Peyer's patch (tissue), 4 donors: ENCODE measurements at regions not wholly inside any gene's neighbourhood (a gene's known extent, or its start where the extent isn't known, plus 50 kb on each side); places are given as distances from the start of the nearest gene placed in this dataset.

Experiments
- POLR2A ChIP-seq, 2 donors: fragments of 450-650 bp; IDR thresholded peaks; one replicate each; pipeline ENCODE4 v1.5.1; 2017; ENCODE audit warnings: antibody characterized with exemption in 2 of 2, mild to moderate bottlenecking in 2 of 2, moderate library complexity in 2 of 2
- TF ChIP-seq, protein P1 (sequence below), 6 experiments: fragments of 450-650 bp in 4 of 6; fragments of 200-600 bp in 2 of 6; sonication (generic) in 1 of 6; IDR thresholded peaks; one replicate each; pipeline ENCODE4 v1.5.1; 2017 to 2019; ENCODE audit warnings: antibody characterized with exemption in 6 of 6, mild to moderate bottlenecking in 3 of 6, moderate library complexity in 1 of 6

DNA sequence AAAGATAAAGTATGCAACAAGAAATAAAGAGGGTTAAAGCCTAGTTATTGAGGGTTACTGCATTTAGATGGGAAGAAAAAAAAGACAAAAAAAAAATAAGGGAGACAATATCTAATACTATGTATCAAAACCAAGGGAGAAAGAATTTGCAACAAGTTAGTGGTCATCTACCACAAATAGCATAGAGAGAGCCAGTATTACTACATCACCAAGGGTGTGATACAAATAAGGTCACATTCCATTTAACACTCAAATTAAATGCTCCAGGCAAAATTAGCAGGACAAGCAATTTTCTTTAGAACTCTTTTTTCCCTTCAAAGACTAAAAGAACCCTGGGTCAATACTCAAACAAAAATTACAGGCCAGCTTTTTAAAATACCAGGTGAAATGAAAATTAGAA is 115.1 kb upstream of the GULP1 start:
- TF ChIP-seq, protein P1, sequence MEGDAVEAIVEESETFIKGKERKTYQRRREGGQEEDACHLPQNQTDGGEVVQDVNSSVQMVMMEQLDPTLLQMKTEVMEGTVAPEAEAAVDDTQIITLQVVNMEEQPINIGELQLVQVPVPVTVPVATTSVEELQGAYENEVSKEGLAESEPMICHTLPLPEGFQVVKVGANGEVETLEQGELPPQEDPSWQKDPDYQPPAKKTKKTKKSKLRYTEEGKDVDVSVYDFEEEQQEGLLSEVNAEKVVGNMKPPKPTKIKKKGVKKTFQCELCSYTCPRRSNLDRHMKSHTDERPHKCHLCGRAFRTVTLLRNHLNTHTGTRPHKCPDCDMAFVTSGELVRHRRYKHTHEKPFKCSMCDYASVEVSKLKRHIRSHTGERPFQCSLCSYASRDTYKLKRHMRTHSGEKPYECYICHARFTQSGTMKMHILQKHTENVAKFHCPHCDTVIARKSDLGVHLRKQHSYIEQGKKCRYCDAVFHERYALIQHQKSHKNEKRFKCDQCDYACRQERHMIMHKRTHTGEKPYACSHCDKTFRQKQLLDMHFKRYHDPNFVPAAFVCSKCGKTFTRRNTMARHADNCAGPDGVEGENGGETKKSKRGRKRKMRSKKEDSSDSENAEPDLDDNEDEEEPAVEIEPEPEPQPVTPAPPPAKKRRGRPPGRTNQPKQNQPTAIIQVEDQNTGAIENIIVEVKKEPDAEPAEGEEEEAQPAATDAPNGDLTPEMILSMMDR (IDR thresholded peaks at IDR 0.05): no peak
- no peak for TF ChIP-seq POLR2A (IDR thresholded peaks at IDR 0.05)
